Mesodermal cell (in vitro differentiated cells): ENCODE measurements at regions not wholly inside any gene's neighbourhood (a gene's known extent, or its start where the extent isn't known, plus 50 kb on each side); places are given as distances from the start of the nearest gene placed in this dataset.

ENCODE experiments used
- H3K27ac ChIP-seq: 2 replicates; pipeline ENCODE4 v1.7.0; 2013; ENCODE audit warnings: mild to moderate bottlenecking, low read depth, low read length, moderate library complexity; ENCODE audit not compliant: severe bottlenecking
- H3K36me3 ChIP-seq: 2 replicates; pipeline ENCODE4 v1.7.1; 2013; ENCODE audit warnings: mild to moderate bottlenecking, low read length, moderate library complexity; ENCODE audit not compliant: control insufficient read depth, insufficient read depth
- H3K4me1 ChIP-seq: one replicate; pipeline ENCODE4 v1.7.1; 2013; ENCODE audit warnings: mild to moderate bottlenecking, low read length; ENCODE audit not compliant: insufficient read depth, control insufficient read depth, poor library complexity, severe bottlenecking
- H3K4me3 ChIP-seq: 2 replicates; pipeline ENCODE4 v1.7.0; 2013; ENCODE audit warnings: low read length, control low read depth, mild to moderate bottlenecking; ENCODE audit not compliant: insufficient read depth, poor library complexity, severe bottlenecking; ENCODE audit errors: extremely low read depth
- H3K9me3 ChIP-seq: 2 replicates; pipeline ENCODE4 v1.7.1; 2013; ENCODE audit warnings: mild to moderate bottlenecking, low read length, moderate library complexity; ENCODE audit not compliant: control insufficient read depth
- WGBS, 2 experiments: methylation state at CpG; one replicate each; pipeline ENCODE4 v1.1.5; 2013; ENCODE audit warnings: missing lambda C conversion rate in 2 of 2; ENCODE audit not compliant: insufficient coverage in 2 of 2; 5-methylcytosine and 5-hydroxymethylcytosine counted together

DNA sequence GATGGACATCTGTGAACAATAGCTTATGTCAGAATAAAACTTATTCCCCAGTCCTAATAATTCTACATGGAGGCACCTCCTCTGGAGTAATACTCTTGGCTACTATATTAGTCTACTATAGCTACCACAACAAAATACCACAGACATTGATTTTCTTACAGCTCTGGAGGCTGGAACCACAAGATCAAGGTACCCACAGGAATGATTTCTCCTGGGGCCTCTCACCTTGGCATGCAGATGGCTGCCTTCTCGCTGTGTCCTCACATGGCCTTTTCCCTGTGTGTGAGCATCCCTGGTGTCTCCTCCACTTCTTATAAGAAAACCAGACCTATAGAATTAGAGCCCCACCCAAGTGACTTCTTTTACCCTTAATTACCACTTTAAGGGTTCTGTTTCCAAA, 244.3 kb downstream of the BARHL2 start:
- Histone ChIP-seq H3K36me3 (no peaks in the 10 kb centered on the region), H3K4me1 (no peaks in the 10 kb centered on the region), H3K27ac (no peak overlapping the region), H3K9me3 (no peaks in the 10 kb centered on the region), H3K4me3 (no peak overlapping the region)
- 67 to 100% methylated on average over 1 of the region's 1 CpG for WGBS, 2 experiments

DNA sequence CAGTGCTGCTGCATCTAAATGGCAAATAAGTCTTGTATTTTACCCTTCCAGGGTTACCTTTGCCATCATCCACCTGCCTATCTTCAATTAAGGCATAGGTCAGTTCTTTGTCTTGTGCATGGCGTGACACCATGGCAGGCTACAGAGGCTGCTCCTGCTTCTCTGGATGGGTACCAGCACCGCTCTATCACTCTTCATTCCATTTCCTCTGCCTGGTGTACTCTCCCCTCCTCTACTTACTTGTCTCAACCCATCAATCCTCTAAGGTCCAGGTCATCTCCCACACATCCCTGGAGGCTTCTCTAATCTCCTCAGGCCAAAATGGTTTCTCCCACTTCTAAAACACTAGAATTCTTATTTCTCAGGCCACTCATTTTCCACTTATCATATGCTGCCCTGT, 257.5 kb downstream of the BARHL2 start:
- H3K4me1 ChIP-seq = no peaks in the 10 kb centered on the region

DNA sequence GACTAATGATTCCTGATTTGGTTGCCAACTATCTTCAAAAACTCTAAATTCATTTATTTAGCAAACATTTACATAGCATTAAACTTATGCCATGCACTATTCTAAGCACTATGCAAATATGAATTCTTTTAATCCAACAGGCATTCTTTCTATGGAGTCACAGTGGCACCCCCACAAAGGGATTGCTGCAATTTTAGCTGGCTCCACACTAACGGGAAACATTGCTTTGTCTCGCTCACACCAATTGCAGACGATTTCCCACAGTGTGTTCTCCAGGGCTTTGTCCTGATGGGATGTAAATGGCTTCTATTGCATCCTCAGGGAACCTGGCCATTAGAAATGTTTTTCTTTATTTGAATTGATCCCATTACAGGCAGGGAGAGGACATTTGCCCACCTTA, 259.1 kb downstream of the BARHL2 start:
- 72 to 75% methylated on average over 3 of the region's 3 CpGs for WGBS, 2 experiments
- H3K9me3 ChIP-seq = no peaks in the 10 kb centered on the region
- H3K4me3 ChIP-seq = no peak overlapping the region
- no peaks in the 10 kb centered on the region for H3K36me3 ChIP-seq
- no peak overlapping the region for H3K27ac ChIP-seq
- no peaks in the 10 kb centered on the region for H3K4me1 ChIP-seq

More for the DNA sequence above, 257.5 kb downstream of the BARHL2 start:
- WGBS, 2 experiments = 96% methylated on average over 2 of the region's 2 CpGs
- H3K4me3 ChIP-seq = no peak overlapping the region
- no peaks in the 10 kb centered on the region for H3K9me3 ChIP-seq
- H3K36me3 ChIP-seq = no peaks in the 10 kb centered on the region
- no peak overlapping the region for H3K27ac ChIP-seq

DNA sequence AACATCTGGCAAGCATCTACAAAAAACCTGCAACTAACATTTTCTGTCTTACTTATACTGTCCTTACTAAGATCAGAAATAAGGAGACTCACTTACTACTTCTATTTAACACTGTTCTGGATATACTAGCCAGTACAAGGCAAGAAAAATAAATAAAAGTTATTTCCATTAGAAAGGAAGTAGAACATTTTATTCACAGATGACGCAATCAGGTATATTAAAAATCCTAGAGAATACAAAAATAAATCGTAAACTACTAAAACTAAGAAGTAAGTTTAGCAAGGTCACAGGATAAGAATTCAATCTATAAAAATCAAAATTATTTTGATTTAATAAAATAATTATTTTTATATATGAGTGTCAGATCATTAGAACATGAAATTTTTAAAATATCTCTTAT, 264.6 kb downstream of the BARHL2 start:
- H3K36me3 ChIP-seq = no peaks in the 10 kb centered on the region
- H3K27ac ChIP-seq = no peak overlapping the region
- H3K4me3 ChIP-seq = no peak overlapping the region
- WGBS, 2 experiments = no CpG with 5 or more reads among the region's 2 CpGs
- no peaks in the 10 kb centered on the region for H3K9me3 ChIP-seq
- H3K4me1 ChIP-seq = no peaks in the 10 kb centered on the region

DNA sequence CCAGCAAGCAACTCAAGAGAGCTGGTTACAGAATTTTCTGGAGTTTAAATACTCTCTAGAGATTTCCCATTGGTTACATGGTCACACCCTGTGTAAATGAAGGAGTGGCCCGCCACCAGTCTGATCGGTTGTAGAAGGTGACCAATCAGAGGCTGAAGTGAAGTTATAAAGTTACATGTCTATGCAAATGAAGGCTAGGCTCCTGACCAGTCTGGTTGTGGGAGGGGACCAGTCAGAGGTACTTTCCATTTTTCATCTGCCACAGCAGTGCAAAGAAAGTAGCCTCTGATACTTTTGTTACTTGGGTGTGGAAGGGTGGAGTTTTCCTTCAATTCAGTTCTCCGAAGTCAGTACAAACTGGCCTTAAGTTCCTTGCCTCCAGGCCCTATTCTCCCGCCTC, 273.7 kb downstream of the BARHL2 start:
- no peak overlapping the region for H3K4me3 ChIP-seq
- no peaks in the 10 kb centered on the region for H3K4me1 ChIP-seq
- no peaks in the 10 kb centered on the region for H3K9me3 ChIP-seq
- no peak overlapping the region for H3K27ac ChIP-seq
- WGBS, 2 experiments = 94 to 100% methylated on average over 1 to 3 of the region's 4 CpGs
- H3K36me3 ChIP-seq = no peaks in the 10 kb centered on the region

DNA sequence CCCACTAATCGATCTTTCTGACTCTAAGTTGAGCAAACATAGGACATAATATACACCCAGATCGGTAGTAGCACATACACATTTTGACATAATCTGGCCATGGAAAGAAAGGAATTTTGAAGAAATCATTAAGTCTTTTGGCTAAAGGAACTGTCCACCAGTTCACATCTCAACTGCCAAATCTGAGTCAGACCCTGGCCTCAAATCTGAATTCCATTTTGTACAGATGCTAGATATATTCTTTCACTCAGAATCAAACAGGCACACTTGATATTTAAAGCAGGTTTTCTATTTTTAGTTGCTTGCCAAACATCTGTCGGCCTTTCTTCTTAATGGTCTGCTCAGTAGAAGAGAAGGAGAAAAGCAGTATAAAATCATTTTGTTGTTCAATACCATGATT, 281.8 kb downstream of the BARHL2 start:
- Histone ChIP-seq H3K27ac (no peak overlapping the region), H3K4me1 (no peaks in the 10 kb centered on the region), H3K36me3 (no peaks in the 10 kb centered on the region), H3K9me3 (no peaks in the 10 kb centered on the region), H3K4me3 (no peak overlapping the region)
- 89% methylated on average over 3 of the region's 3 CpGs; no CpG with 5 or more reads in 1 of the 2 experiments for WGBS, 2 experiments

DNA sequence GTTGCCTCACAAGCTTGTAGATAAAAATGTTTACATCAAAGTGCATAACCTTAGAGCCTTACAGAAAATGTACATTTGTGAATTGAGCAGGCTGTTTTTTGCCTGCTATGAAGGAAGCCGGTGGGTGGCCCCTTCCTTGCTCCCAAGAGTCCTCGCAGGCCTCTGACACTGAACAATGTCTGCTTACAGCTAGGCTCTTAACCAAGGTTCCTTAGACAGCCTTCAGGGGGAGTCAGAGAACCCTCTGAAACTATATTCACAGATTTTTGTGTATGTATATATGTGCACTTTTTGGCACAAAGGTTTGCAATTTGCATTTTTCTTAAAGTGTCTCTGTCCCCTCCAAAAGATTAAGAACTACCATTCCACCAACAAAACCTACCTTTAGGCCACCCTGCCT, 282.6 kb downstream of the BARHL2 start:
- 83 to 86% methylated on average over 1 to 2 of the region's 2 CpGs for WGBS, 2 experiments

DNA sequence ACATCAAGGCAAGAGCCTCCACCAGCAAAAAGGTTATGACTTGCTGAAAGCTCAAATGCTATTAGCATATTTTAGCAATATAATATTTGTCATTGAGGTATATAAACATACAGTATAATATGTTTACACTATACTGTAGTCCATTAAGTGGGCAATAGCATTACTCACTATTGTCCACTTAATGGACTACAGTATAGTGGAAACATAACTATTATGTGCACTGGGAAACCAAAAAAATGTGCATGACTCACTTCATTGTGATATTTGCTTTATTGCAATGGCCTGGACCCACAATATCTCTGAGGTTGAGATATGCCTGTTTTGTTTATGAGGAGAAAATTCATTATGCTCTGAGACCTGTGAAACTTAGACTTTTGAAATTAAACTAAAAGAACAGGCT, 300.0 kb downstream of the BARHL2 start:
- no peaks in the 10 kb centered on the region for H3K36me3 ChIP-seq
- no peak overlapping the region for H3K4me3 ChIP-seq
- H3K27ac ChIP-seq = no peak overlapping the region
- no peaks in the 10 kb centered on the region for H3K9me3 ChIP-seq
- no peaks in the 10 kb centered on the region for H3K4me1 ChIP-seq

More for the DNA sequence above, 282.6 kb downstream of the BARHL2 start:
- Histone ChIP-seq H3K27ac (no peak overlapping the region), H3K4me3 (no peak overlapping the region), H3K4me1 (no peaks in the 10 kb centered on the region), H3K9me3 (no peaks in the 10 kb centered on the region), H3K36me3 (no peaks in the 10 kb centered on the region)

DNA sequence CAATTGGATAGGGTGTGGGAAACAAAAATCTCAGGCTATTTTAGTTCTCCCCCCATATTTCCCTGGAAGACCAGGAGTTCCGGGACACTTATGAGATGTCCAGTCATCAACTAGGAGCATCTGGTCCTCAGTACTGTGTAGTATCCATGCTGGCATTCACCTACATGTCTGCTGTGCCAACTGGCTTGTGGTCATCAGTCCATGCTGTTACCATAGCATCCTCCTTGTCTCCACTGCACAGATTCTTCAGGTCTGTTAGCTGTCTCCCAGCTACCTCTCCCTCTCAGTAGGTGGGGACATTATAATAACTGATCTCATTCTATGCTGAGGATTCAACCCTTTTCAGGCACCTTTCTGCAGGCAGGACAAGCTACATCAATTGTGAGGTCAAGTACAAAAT, 302.9 kb downstream of the BARHL2 start:
- Histone ChIP-seq H3K9me3 (no peaks in the 10 kb centered on the region), H3K4me3 (no peak overlapping the region), H3K4me1 (no peaks in the 10 kb centered on the region), H3K36me3 (no peaks in the 10 kb centered on the region), H3K27ac (no peak overlapping the region)
- 93% methylated on average over 1 of the region's 1 CpG; no CpG with 5 or more reads in 1 of the 2 experiments for WGBS, 2 experiments

DNA sequence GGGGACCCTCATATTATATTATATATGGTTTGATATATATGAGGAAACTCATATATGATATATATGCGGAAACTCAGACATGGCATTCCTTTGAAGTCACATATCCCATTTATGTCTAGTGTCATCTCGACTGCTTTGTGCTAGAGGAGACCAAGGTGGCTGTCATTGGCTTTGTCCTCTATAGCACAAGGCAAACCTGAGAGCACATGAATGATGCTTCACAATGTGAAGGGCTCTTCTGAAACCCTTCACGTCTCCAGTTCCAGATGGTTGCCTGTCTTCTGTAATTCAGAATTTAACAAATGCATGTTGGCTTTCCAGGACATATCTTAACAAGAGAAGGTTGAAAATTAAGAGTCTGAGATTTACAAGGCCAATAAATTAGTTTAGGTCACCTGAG, 303.6 kb downstream of the BARHL2 start:
- no peaks in the 10 kb centered on the region for H3K9me3 ChIP-seq
- H3K27ac ChIP-seq = no peak overlapping the region
- H3K4me3 ChIP-seq = no peak overlapping the region
- H3K36me3 ChIP-seq = no peaks in the 10 kb centered on the region
- WGBS, 2 experiments = 90 to 93% methylated on average over 2 of the region's 3 CpGs
- no peaks in the 10 kb centered on the region for H3K4me1 ChIP-seq

DNA sequence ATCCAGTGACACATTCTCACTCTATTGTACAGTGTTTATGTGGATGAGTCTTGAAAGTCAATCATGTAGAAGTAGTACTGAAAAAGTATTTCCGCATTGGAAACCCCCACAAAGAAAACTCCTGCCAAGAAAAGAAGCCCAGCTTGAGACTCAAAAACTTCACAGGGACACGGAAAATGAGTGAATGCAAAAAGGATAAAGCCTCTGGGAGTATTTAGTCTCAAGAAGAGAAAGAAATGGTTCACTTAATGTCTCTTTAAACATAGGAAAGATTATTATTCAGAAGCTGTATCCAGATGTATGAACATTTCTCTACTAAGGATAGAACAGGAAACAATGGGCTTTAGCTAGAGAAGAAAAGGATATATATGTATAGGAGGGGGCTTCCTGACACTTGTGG, 304.5 kb downstream of the BARHL2 start:
- H3K27ac ChIP-seq = no peak overlapping the region
- no peak overlapping the region for H3K4me3 ChIP-seq

DNA sequence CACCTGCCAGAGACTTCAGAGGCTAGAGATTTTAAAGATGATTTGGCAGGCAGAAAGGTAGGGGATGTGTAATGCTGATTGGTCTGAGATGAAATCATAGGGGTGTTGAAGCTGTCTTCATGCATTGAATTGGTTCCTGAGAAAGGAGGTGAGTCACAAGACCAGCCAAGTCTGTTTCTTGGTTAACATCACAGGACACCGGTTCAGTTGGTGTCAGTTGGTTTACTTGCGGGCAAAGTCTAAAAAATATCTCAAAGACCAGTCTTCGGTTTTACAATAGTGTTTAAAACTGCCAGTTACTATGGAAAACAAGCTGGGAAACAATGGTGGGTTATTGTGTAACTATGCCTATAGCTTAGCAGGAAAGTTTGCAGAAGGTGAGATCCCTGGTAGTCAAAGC, 305.9 kb downstream of the BARHL2 start:
- H3K4me1 ChIP-seq = no peaks in the 10 kb centered on the region
- 83 to 93% methylated on average over 2 to 3 of the region's 3 CpGs for WGBS, 2 experiments
- H3K36me3 ChIP-seq = no peaks in the 10 kb centered on the region
- no peaks in the 10 kb centered on the region for H3K9me3 ChIP-seq
- no peak overlapping the region for H3K27ac ChIP-seq
- H3K4me3 ChIP-seq = no peak overlapping the region

More for the DNA sequence above, 304.5 kb downstream of the BARHL2 start:
- no CpG with 5 or more reads among the region's 2 CpGs for WGBS, 2 experiments
- Histone ChIP-seq H3K4me1 (no peaks in the 10 kb centered on the region), H3K9me3 (no peaks in the 10 kb centered on the region), H3K36me3 (no peaks in the 10 kb centered on the region)
